Stimulated activated CD4-positive, alpha-beta T cell treated with anti-CD3 and anti-CD28 coated beads, Interleukin-12 subunit alpha, Interleukin-12 subunit beta, amount 100 ng/mL, for 48 hours (primary cell): ENCODE measurements at regions not wholly inside any gene's neighbourhood (a gene's known extent, or its start where the extent isn't known, plus 50 kb on each side); places are given as distances from the start of the nearest gene placed in this dataset.

Source experiments
- DNase-seq, 3 donors: peaks; one replicate each; pipeline ENCODE4 v3.0.0-alpha.2; 2020; ENCODE audit warnings: low read depth in 2 of 3, low spot score in 1 of 3

DNA sequence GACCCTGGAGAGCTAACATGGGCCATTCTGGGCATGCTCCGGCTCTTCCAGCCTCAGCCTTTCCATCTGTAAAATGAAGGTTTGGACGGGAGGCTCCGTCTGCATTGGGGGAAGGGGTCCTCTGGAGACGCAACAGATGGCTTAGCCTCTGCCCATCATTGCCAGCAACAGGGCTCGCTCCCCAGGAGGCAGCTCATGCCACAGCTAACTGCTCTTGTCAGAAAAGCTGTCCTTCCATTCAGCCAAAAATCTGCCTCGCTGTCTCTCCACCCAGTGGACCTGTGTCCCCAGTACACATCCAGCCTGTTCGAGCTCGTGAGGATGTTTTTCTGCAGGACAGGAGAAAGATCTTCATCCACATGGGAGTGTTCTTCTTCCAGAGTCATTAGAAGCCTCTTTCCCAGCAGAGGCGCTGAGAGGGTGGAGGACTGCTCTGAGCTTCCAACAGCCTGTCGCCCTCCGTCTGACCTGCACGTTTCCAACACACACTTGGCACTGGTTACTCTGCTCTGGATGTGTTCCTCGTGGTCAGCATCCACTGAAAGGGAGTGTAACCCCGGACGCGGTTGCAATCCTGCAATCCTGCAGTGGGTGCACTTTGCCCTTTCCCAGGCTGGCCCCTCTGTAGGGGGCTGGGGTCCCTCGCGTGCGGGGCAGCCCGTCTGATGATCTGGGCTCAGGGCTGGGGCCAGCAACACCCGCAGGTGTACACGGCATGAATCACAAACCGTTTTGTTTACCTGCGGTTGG, 1340.9 kb downstream of the TBC1D22A start:
- DNase-seq, result no peak

DNA sequence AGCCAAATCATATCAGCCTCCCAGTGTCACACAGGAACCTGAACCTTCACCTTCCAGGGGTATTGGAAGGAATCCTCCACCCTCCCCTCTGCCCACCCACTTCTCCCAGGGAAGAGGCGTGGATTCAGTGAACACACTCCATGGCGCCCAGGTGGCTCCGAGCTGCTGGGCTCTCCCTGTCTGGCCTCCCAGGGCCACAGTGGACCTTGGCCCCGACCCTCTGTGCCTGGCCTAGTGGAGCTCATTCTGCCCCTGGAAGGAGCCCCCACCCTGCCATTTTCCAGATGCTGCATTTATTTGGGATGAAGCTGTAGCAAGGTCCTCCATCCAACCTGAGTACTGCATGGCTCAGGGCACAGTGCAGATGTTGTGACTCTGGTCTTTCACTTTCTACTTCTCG, 1340.1 kb downstream of the TBC1D22A start:
- DNase-seq, result no peak

DNA sequence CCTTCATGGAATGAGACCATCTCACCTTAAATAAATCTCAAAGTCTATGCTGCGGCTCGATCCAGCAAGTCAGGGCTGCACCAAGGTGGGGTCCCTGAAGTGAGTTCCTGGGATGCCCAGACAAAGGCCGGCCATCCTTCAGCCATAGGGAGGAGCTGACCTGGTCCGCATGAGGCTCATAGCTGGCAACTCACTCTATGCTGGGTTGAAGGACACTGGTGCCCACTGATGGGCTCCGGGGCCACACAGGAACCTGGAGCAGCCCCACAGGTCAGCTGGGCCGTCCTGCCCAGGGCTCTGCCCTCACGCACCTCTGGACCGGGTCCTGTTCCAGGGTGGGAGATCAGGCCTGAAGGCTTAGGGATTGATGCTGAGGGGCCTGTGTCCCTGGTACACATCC, 1339.3 kb downstream of the TBC1D22A start:
- DNase-seq, result no peak

DNA sequence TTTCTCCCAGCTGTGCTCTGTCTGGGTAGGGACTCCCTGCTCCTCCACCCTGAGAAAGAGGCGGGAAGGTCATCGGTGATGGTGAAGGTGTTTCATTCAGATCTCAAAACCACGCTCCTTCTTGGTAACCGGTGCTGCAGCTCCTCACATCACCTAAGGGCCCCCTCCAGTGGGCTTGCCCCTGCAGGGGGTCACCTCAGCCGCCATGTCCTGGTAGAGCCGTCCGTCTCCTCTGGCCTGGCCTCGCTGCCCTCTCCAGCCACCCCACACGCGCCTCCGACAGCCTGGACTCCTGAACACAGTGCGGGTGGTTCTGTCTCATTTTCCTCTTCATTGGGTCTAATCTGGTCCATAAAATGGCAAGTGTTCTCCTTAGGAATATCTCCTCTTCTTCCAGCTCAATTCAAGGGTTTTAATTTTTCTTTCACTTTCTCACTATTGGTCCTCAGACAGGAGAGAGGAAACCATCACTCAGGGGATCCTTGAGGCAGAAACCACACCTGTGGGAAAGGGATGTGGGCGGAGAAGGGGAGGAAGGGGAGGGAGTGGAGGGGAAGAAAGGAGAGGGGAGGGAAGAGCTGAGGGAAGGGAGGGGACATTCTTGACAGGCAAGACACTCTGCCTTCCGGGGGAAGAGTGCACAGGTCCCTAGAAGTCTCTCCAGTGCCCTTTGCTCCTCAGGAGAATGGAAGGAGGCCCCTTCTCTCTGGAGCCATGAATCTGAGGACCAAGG, 1338.4 kb downstream of the TBC1D22A start:
- DNase-seq, result no peak

DNA sequence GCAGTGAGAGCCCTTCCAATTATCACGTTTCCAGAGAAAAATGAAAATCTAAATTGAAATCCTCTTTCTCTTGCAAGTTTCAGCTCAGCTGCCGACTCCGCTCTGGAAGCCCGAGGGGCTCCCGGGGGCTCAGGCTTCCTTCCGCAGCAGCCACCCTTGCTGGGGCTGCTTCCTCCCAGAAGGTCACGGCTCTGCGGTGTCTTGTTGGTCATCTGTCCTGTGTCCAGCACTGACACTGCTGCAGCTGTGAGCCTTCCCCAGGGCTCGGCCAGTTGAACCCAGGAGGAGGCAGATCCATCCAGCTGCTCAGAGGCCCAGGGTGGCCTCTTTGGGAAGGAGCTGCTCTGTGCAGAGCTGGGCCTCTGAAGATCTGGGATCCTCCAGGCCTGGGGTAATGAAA, 1337.2 kb downstream of the TBC1D22A start:
- DNase-seq, result no peak

DNA sequence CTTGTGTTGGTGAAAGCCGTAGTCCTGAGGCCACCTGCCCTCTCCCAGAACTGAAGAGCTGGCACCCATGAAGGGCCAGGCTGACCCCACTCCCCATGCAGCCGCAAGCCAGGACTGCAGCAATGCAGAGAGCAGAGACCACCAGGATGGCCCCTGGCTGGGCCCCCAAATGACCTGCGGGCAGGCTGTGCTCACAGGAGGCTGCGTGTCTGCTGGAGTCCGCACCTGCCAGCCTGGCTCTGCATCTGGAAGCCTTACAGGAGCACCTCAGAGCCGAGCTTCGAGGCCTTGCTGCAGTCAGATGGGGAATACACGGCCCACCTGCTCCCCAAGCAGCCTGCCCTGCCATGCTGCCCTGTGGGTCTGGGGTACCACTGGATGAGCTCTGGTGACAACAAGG, 1336.8 kb downstream of the TBC1D22A start:
- no peak for DNase-seq

DNA sequence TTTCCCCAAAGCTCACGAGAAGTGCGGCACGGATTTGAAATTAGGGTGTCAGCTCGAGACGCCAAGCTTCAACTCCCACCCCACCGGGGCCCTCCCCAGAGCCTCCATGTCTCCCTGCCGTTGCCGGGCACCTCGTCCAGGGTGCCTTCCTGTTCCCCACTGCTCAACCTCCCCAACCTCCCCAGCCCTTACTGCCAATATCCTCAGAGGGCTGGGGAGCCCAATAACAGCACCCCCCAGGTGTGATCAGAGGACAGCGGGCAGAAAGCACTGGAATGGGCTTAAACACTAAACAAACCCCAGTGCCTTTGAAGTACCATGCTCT, 1336.4 kb downstream of the TBC1D22A start:
- no peak for DNase-seq

DNA sequence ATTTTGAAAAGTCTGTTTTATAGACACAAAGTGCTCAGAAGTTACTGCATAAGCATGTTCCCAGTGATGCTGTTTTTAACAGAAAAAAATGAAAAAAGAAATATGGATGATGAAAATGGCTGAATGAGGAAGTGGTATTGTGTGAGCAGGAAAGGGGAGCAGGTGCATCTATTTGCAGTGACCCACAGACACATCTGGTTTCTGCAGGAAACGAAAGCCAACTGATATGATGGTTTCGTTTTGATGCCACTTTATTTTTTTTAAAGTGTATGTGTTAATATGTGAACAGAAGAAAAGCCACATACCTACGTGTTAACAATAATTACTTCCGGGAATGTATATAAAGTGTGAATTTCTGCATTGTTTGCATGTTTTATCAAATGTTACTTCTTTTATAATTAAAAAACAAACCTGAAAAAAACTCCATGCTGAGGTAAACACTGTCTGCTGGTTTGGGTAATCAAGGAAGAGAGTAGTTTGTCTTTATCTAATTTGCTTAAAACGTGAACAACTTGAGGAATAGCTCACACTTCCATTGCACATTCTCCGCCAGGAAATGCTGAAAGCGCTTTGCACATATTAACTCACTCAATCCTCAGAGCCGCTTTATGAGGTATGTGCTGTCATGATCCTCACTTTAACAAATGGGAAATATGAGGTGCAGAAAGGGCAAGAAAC, 1335.9 kb downstream of the TBC1D22A start:
- no peak for DNase-seq

DNA sequence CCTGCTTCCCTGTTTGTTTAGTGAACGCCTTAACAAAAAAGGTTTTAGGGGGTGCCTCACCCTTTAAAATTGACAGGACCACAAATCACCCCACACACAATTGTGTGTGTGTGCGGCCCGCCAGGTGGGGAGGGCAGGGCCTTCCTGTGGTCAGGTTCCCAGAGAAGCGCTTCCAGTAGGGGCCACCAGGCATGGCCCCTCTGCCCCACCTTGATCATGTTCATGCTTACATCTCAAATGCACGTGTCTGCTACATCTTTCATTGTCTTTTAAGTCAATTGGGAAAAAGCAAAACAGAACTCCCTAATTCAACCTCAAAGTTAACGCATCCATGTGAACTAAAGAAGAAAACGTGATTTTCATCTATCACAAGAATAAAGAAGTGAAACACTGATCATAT, 1335.3 kb downstream of the TBC1D22A start:
- DNase-seq, result no peak

DNA sequence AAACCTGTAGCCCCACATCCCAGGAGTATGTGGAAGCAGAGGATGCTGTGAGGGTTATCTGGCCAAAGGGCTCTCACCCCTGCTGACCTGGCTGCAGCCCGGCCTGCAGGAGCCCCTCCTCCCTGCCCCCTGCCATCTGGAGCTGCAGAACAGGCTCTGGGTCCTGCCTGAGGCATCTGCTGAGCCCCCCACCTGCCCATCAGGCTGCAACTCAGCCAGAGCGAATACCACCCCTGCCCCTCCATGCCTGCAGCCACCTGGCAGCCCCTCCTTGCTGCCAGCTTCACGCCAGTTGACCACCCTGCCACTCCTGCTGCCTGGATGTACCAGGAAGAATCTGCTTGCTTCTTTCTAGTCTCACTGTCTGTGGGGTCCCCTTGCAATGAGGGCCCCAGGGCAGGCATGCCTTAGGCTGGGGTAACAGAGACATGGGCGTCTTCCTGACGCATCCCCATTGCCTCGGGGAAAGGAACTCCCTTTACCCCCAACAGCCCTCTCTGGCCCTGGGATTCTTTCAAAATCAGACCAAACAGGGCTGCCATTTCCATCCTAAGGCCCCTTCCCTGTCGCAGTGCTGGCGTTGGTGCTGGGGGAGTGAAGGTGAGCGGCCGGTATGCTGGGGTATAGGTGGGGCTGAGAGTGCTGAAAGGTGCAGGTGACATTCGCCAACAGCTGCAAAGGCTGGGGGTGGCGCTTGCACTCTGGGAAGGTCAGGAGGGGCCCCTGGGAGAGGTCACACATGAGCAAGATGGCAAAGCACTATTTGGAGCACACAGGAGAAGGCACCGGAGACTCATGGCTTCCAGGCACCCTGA, 1334.6 kb downstream of the TBC1D22A start:
- DNase-seq, result no peak

DNA sequence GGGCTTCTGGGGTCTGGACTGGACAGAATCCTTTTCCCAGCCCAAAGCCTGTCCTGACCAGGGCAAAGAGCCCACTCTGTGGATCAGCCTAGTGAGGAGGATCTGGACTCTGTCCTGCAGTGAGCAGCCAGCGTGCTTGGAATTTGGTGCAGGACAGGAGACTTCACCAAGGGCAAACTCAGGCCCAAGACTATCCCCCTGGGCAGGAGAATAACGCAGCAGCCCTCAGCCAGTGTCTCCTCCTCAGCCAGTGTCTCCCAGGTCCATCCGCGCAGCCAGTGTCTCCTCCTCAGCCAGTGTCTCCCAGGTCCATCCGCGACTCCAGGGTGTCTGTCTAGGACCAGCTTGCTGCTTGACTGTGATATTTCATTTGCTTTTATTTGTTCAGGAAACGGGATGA, 1334.0 kb downstream of the TBC1D22A start:
- DNase-seq, result no peak

DNA sequence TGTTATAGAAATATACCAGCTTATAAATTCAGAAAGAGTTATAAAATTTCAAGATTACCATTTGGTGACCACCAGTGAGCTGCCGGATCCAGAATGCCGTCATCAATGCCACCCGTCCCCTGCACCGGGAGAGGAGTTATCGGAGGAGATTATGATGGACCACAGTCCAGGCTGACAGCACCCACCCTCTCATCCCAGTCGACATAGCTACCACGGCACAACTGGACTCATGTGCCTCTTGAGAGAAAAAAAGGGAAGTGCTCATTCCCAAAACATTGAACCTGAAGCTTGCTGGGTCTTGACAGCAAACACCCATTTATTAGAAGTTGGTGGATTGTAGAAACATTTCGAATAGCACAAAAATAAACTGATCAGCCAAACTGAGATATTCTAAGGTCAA, 1331.5 kb downstream of the TBC1D22A start:
- no peak for DNase-seq

DNA sequence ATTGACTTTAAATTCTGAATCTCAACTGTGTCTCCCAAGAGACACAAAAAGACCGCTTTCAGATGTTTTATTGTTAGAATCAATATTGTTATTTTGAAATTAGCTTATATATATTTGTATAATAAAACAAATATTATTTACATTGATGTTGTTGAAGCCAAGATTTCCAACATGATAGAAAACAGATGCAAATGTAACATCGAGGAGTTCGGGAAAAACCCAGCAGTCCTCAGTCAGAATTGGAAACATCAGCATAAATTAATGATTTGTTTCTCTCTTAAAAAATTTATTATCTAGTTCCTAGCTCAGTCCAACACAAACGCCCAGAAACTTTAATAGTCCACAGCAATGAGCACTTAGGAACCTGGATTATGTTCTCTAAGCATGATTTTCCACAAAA, 1330.4 kb downstream of the TBC1D22A start:
- no peak for DNase-seq

DNA sequence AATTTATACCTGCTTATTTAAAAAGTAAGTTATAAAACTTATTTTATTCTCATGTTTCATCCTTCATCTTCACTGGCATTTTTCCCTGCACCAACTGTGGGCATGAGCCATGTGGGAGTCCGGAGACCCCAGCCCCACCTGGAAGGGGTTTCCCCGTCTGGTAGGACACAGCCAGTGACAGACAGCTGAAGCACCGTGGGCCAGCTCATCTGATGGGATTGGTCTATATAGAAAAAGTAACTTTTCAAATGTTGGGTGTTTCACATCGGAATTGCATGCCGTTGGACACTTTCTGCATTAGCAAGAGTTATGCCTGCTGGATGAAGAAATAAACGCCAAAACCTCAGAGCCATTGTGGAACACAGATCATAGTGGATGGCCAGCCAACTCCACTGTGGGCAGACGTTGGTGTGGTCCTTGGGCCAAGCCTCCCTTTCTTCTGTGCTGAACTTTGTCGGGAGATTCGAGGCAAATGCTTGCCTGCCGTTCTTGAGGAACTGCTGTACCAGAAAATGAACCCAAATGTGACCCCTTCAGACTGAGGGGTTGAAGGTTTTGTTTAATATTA, 1329.3 kb downstream of the TBC1D22A start:
- no peak for DNase-seq

DNA sequence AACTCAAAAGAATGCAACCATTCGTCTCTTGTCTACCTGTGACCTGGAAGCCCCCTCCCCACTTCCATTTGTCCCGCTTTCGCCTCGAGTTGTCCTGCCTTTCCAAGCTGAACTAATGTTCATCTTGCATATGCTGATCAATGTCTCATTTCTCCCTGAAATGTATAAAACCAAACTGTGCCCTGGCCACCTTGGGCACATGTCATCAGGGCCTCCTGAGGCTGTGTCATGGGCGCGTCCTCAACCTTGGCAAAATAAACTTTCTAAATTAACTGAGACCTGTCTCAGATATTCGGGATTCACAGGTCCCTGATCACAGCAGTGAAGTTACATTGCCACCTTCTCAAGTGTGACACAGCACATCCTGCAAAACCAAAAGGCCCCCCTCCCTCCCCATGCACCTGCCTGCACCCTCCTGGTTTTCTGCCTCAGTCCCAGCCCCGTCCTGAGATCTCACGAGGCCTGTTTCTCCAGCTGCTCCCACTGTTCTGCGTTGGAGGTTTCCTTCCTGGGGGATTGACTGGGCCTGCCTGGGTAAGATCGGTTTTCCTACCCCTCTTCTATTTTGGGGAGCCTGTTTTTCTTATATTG, 1328.7 kb downstream of the TBC1D22A start:
- no peak for DNase-seq

DNA sequence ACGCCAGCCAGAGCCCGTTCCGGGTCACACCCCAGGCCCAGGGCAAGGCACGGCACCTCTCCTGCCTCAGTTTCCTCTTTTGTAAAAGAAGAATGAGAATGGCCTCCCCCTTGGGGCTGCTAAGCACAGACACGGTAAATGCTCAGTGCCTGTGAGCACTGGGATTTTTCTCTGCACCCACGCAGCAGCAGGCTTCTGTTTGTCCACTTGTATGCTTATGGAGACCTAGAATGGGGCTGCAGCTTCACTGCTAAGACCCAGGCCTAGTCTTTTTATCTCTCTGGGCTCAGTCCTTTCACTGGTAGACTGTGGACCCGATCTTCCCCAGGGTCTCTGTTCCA, 1327.9 kb downstream of the TBC1D22A start:
- no peak for DNase-seq

DNA sequence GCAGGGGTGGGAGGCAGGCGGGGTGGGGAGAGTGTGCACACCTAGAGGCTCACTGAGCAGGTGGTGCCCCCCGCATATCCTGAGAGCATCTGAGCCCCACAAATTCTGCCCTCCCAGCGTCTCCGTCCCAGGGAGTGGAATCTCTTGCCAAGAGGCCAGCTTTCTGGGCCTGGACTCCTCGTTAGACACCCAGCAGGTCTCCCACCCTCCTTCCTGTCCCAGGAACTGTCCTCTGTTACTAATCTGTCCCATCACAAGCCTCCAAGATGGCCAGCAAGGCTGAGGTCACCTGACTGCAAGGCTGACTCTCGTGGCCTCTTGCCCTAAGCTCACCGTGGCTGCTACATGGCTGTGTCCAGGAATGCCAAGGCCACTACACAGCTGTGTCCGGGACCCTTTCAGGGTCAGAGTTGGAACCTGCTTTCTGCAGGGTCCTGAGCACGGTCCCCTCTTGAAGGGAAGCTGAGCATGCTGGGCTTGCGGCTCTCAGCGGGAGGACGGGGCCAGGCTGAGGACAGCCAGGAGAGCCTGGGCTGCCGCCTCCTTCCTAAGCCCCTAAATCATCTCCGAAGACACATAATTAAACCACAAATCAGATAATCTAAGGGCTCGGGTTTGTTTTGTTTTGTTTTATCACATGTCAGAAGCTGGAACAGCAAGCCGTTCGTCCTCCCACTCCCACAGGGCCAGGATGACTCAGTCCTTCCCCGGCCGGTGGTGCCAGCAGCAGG, 1327.3 kb downstream of the TBC1D22A start:
- no peak for DNase-seq

DNA sequence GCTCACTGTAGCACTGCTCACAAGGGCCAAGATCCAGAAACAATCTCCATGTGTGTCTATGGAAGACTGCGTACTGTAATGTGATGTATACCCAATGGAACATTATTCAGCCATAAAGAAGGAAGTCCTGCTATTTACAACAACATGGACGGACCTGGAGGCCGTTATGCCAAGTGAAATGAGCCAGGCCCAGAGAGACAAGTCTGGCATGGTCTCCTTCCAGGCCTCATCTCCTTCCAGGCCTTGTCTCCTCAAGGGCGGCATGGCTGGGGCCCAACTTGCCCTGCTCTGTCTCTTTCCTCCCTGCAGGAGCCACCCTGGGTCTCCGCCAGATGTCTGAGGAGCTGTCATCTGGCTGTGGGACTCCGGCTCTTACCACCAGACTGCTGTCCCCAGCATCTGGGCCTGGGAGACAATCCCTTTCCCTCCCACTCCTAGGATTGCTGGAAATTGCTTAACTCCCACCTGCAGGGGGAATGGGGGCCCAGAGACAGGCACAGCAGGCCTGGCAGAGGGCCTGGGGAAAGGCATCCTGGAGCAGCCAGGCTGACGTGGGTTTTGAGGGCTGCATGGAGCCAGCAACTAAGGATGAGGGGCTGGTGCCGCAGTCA, 1326.6 kb downstream of the TBC1D22A start:
- no peak for DNase-seq

DNA sequence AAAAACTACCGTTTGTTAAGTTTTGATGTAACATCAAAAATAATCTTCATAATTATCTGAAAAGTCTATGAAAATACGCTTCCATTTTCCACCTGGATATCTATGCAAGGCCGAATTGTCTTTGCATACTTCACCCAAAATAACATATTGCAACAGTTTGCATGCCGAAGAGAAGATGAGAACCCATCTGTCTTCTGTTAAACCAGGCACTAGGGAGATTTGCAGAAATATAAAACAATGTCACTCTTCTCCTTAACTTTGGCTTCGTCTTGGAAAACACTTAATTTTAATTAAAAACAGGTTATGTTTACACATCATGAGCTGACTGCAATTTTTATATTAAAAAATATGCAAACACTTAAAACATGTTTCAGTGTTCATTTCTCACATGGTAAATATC, 1325.8 kb downstream of the TBC1D22A start:
- DNase-seq, result no peak
